Neural cell (in vitro differentiated cells): ENCODE measurements at regions not wholly inside any gene's neighbourhood (a gene's known extent, or its start where the extent isn't known, plus 50 kb on each side); places are given as distances from the start of the nearest gene placed in this dataset.

ENCODE experiments used
- H2AFZ ChIP-seq: fragments of 200-600, 300-800 bp; sonication (generic), shearing (Covaris generic); 2 replicates; pipeline ENCODE4 v1.6.0; 2014; ENCODE audit warnings: low read depth, mild to moderate bottlenecking, antibody characterized with exemption, low read length, moderate library complexity
- H3F3A ChIP-seq: fragments of 200-600 bp; shearing (Covaris generic); 2 replicates; pipeline ENCODE4 v1.6.1; 2016; ENCODE audit warnings: mild to moderate bottlenecking, moderate library complexity, mixed read lengths, antibody characterized with exemption, low read length; ENCODE audit not compliant: insufficient read depth, poor library complexity, severe bottlenecking
- H3K27ac ChIP-seq: fragments of 200-600, 300-800 bp; sonication (generic), shearing (Covaris generic); 2 replicates; pipeline ENCODE4 v1.5.1; 2014; ENCODE audit warnings: mild to moderate bottlenecking, low read length, moderate library complexity
- H3K27me3 ChIP-seq: fragments of 300-800, 200-600 bp; sonication (generic), shearing (Covaris generic); 2 replicates; pipeline ENCODE4 v1.6.0; 2014; ENCODE audit warnings: mild to moderate bottlenecking, low read depth, low read length, moderate library complexity; ENCODE audit not compliant: insufficient read depth
- H3K36me3 ChIP-seq: fragments of 300-800, 200-600 bp; sonication (generic), shearing (Covaris generic); 2 replicates; pipeline ENCODE4 v1.5.1; 2014; ENCODE audit warnings: mild to moderate bottlenecking, antibody characterized with exemption, low read length, moderate library complexity; ENCODE audit not compliant: insufficient read depth
- H3K4me2 ChIP-seq: fragments of 300-800, 200-600 bp; sonication (generic), shearing (Covaris generic); 2 replicates; pipeline ENCODE4 v1.6.0; 2014; ENCODE audit warnings: mild to moderate bottlenecking, low read length
- H3K4me3 ChIP-seq: fragments of 300-800, 200-600 bp; sonication (generic), shearing (Covaris generic); 2 replicates; pipeline ENCODE4 v1.5.1; 2014; ENCODE audit warnings: mild to moderate bottlenecking, low read length, moderate library complexity
- H3K79me2 ChIP-seq: fragments of 200-600 bp; shearing (Covaris generic); replicated peaks from 2 replicates; pipeline ENCODE4 v1.6.0; 2014; ENCODE audit warnings: mild to moderate bottlenecking, low read length, moderate library complexity; ENCODE audit not compliant: insufficient read depth
- H3K9ac ChIP-seq: fragments of 300-800, 200-600 bp; sonication (generic), shearing (Covaris generic); 2 replicates; pipeline ENCODE4 v1.6.1; 2016; ENCODE audit warnings: mild to moderate bottlenecking, low read length, mixed read lengths
- H3K9me2 ChIP-seq: fragments of 200-600 bp; shearing (Covaris generic); 2 replicates; pipeline ENCODE4 v1.6.1; 2016; ENCODE audit warnings: mild to moderate bottlenecking, low read length, mixed read lengths; ENCODE audit not compliant: insufficient read depth
- H3K9me3 ChIP-seq: fragments of 200-600, 300-800 bp; sonication (generic), shearing (Covaris generic); 2 replicates; pipeline ENCODE4 v1.6.1; 2016; ENCODE audit warnings: mild to moderate bottlenecking, mixed run types, low read length, moderate library complexity, mixed read lengths
- H4K20me1 ChIP-seq: fragments of 200-600 bp; shearing (Covaris generic); 2 replicates; pipeline ENCODE4 v1.6.1; 2016; ENCODE audit warnings: mild to moderate bottlenecking, mixed run types; ENCODE audit not compliant: insufficient read depth
- CTCF ChIP-seq: fragments of 450-650 bp; IDR thresholded peaks from 2 replicates; pipeline ENCODE4 v1.5.1; 2014; ENCODE audit warnings: antibody characterized with exemption, mild to moderate bottlenecking, moderate library complexity; ENCODE audit not compliant: poor library complexity, severe bottlenecking
- EP300 ChIP-seq: fragments of 450-650 bp; conservative IDR thresholded peaks from 2 replicates; pipeline ENCODE4 v1.6.1; 2014; ENCODE audit warnings: antibody characterized with exemption, mild to moderate bottlenecking, moderate library complexity; ENCODE audit not compliant: poor library complexity, severe bottlenecking
- EZH2 ChIP-seq: fragments of 200-600, 300-800 bp; shearing (Covaris generic), sonication (generic); IDR thresholded peaks from 2 replicates; pipeline ENCODE4 v1.6.1; 2014; ENCODE audit warnings: antibody characterized with exemption, low read length, borderline replicate concordance, mild to moderate bottlenecking; ENCODE audit not compliant: insufficient read depth, poor library complexity, severe bottlenecking
- MXI1 ChIP-seq: fragments of 450-650 bp; conservative IDR thresholded peaks from 2 replicates; pipeline ENCODE4 v1.6.1; 2014; ENCODE audit warnings: antibody characterized with exemption, mild to moderate bottlenecking; ENCODE audit not compliant: poor library complexity, severe bottlenecking
- POLR2AphosphoS5 ChIP-seq: IDR thresholded peaks from 2 replicates; pipeline ENCODE4 v1.6.1; 2012
- RAD21 ChIP-seq: fragments of 450-650 bp; conservative IDR thresholded peaks from 2 replicates; pipeline ENCODE4 v1.6.1; 2014; ENCODE audit warnings: antibody characterized with exemption, mild to moderate bottlenecking, moderate library complexity
- REST ChIP-seq: IDR thresholded peaks from 2 replicates; pipeline ENCODE4 v1.6.1; 2012; ENCODE audit warnings: borderline replicate concordance
- SMC3 ChIP-seq: fragments of 450-650 bp; conservative IDR thresholded peaks from 2 replicates; pipeline ENCODE4 v1.6.1; 2014; ENCODE audit warnings: antibody characterized with exemption, mild to moderate bottlenecking, moderate library complexity; ENCODE audit not compliant: poor library complexity
- TAF1 ChIP-seq: IDR thresholded peaks from 2 replicates; pipeline ENCODE4 v1.6.1; 2012; ENCODE audit warnings: low read depth

GRCh38 chr6:144644776-144645175 lies 359.6 kb downstream of the UTRN start:
- Histone ChIP-seq H3K27ac (no peak overlapping the region), H3K36me3 (no peaks in the 10 kb centered on the region), H3K9me3 (no peaks in the 10 kb centered on the region), H3F3A (no peaks in the 10 kb centered on the region), H3K4me3 (no peak overlapping the region), H3K79me2 (no peaks in the 10 kb centered on the region), H2AFZ (no peak overlapping the region), H4K20me1 (no peaks in the 10 kb centered on the region), H3K27me3 (no peaks in the 10 kb centered on the region), H3K9ac (no peak overlapping the region), H3K9me2 (no peaks in the 10 kb centered on the region), H3K4me2 (no peak overlapping the region)
- TF ChIP-seq TAF1 (no peak), EP300 (no peak), MXI1 (no peak), EZH2 (no peak), SMC3 (no peak), REST (no peak), CTCF (no peak), RAD21 (no peak), POLR2AphosphoS5 (no peak)

GRCh38 chr6:144646093-144647056 lies 361.2 kb downstream of the UTRN start:
- Histone ChIP-seq H3F3A (no peaks in the 10 kb centered on the region), H3K4me3 (no peak overlapping the region), H3K36me3 (no peaks in the 10 kb centered on the region), H3K9me3 (no peaks in the 10 kb centered on the region), H3K9me2 (no peaks in the 10 kb centered on the region), H3K27me3 (no peaks in the 10 kb centered on the region), H3K4me2 (no peak overlapping the region), H3K9ac (no peak overlapping the region), H2AFZ (no peak overlapping the region), H4K20me1 (no peaks in the 10 kb centered on the region), H3K79me2 (no peaks in the 10 kb centered on the region), H3K27ac (no peak overlapping the region)
- no peak for TF ChIP-seq SMC3
- TF ChIP-seq TAF1: no peak
- no peak for TF ChIP-seq EP300
- no peak for TF ChIP-seq POLR2AphosphoS5
- TF ChIP-seq CTCF: no peak
- TF ChIP-seq EZH2: no peak
- no peak for TF ChIP-seq RAD21
- TF ChIP-seq MXI1: no peak
- TF ChIP-seq REST: no peak
